IMR-90 (cell line): ENCODE measurements at regions not wholly inside any gene's neighbourhood (a gene's known extent, or its start where the extent isn't known, plus 50 kb on each side); places are given as distances from the start of the nearest gene placed in this dataset.

ENCODE experiments used
- ATAC-seq: fragments of 200-7000 bp; cut with Tn5 transposase; 2 replicates; pipeline ENCODE4 v1.9.1; 2020; ENCODE audit warnings: low read depth, mild to moderate bottlenecking, moderate library complexity
- BruUV-seq: library from RNA; stranded (reverse); fragments of 400-500 nt; replicated peaks from 2 replicates; lab custom pipeline; 2021; lab: Mats Ljungman, UMichigan
- CTCF ChIA-PET: fragments of 300-600 bp; formaldehyde crosslinking; extraction: SDS; loops from one replicate; lab custom pipeline; 2021; ENCODE audit warnings: antibody characterized with exemption; lab: Yijun Ruan, JAX
- POLR2A ChIA-PET: fragments of 300-600 bp; sonication (Branson Sonifier 250); formaldehyde crosslinking; loops from one replicate; lab custom pipeline; 2022; ENCODE audit warnings: antibody characterized with exemption; ENCODE audit not compliant: unreplicated experiment; lab: Charles Lee
- DNase-seq: peaks from one replicate; pipeline ENCODE4 v3.0.0; 2013
- H2AFZ ChIP-seq: replicated peaks from 2 replicates; pipeline ENCODE3; 2013; ENCODE audit warnings: low read length, mild to moderate bottlenecking; ENCODE audit not compliant: poor library complexity
- H2AK5ac ChIP-seq: 2 replicates; pipeline ENCODE4 v1.6.1; 2013; ENCODE audit warnings: low read depth, low read length, inconsistent platforms
- H2AK9ac ChIP-seq: replicated peaks from 2 replicates; pipeline ENCODE3; 2013; ENCODE audit warnings: mild to moderate bottlenecking, low read depth, low read length, moderate library complexity; ENCODE audit not compliant: poor library complexity
- H2BK120ac ChIP-seq: 2 replicates; pipeline ENCODE4 v1.6.1; 2013; ENCODE audit warnings: low read depth, low read length, inconsistent platforms
- H2BK15ac ChIP-seq: 3 replicates; pipeline ENCODE4 v1.6.1; 2013; ENCODE audit warnings: low read depth, low read length, inconsistent platforms
- H2BK20ac ChIP-seq: 2 replicates; pipeline ENCODE4 v1.6.1; 2013; ENCODE audit warnings: low read depth, mild to moderate bottlenecking, inconsistent platforms, low read length, moderate library complexity
- H2BK5ac ChIP-seq: 2 replicates; pipeline ENCODE4 v1.6.1; 2013; ENCODE audit warnings: mild to moderate bottlenecking, low read depth, low read length, inconsistent platforms; ENCODE audit not compliant: poor library complexity, severe bottlenecking
- H3K14ac ChIP-seq: replicated peaks from 2 replicates; pipeline ENCODE4 v1.6.1; 2013; ENCODE audit warnings: low read depth, low read length, inconsistent platforms
- H3K18ac ChIP-seq: 2 replicates; pipeline ENCODE4 v1.6.1; 2013; ENCODE audit warnings: low read depth, low read length, control low read depth
- H3K23ac ChIP-seq: 2 replicates; pipeline ENCODE4 v1.6.1; 2013; ENCODE audit warnings: low read depth, low read length, inconsistent platforms
- H3K27ac ChIP-seq: 2 replicates; pipeline ENCODE4 v1.5.1; 2013; ENCODE audit warnings: mild to moderate bottlenecking, control low read depth, low read length; ENCODE audit not compliant: insufficient read depth
- H3K27me3 ChIP-seq: 2 replicates; pipeline ENCODE4 v1.6.1; 2013; ENCODE audit warnings: low read length; ENCODE audit not compliant: control insufficient read depth, insufficient read depth
- H3K36me3 ChIP-seq: 2 replicates; pipeline ENCODE4 v1.6.1; 2013; ENCODE audit warnings: low read length, mixed read lengths; ENCODE audit not compliant: control insufficient read depth, insufficient read depth
- H3K4ac ChIP-seq: 2 replicates; pipeline ENCODE4 v1.6.1; 2013; ENCODE audit warnings: low read depth, low read length, inconsistent platforms
- H3K4me1 ChIP-seq: 2 replicates; pipeline ENCODE4 v1.6.1; 2013; ENCODE audit warnings: low read length, mixed read lengths; ENCODE audit not compliant: control insufficient read depth, insufficient read depth
- H3K4me2 ChIP-seq: 2 replicates; pipeline ENCODE4 v1.6.1; 2013; ENCODE audit warnings: low read depth, mild to moderate bottlenecking, control low read depth, low read length, moderate library complexity
- H3K4me3 ChIP-seq: 2 replicates; pipeline ENCODE4 v1.5.1; 2013; ENCODE audit warnings: low read depth, mild to moderate bottlenecking, control low read depth, low read length, moderate library complexity; ENCODE audit not compliant: insufficient read depth
- H3K56ac ChIP-seq: 2 replicates; pipeline ENCODE4 v1.6.1; 2013; ENCODE audit warnings: low read length, inconsistent platforms; ENCODE audit not compliant: insufficient read depth; ENCODE audit errors: extremely low read depth
- H3K79me1 ChIP-seq, 2 experiments: 2 replicates each; pipeline ENCODE4 v1.6.1; 2013; ENCODE audit warnings: low read length in 2 of 2, inconsistent platforms in 1 of 2, low read depth in 1 of 2
- H3K9ac ChIP-seq: 2 replicates; pipeline ENCODE4 v1.6.1; 2013; ENCODE audit warnings: low read depth, low read length, control low read depth
- H3K9me1 ChIP-seq: 2 replicates; pipeline ENCODE4 v1.6.1; 2013; ENCODE audit warnings: low read length, inconsistent platforms; ENCODE audit not compliant: insufficient read depth
- H3K9me3 ChIP-seq: 2 replicates; pipeline ENCODE4 v1.6.1; 2013; ENCODE audit warnings: low read length; ENCODE audit not compliant: control insufficient read depth, insufficient read depth
- H4K20me1 ChIP-seq: 2 replicates; pipeline ENCODE4 v1.6.1; 2013; ENCODE audit warnings: low read length, inconsistent platforms; ENCODE audit not compliant: insufficient read depth
- H4K5ac ChIP-seq: 2 replicates; pipeline ENCODE4 v1.6.1; 2013; ENCODE audit warnings: mild to moderate bottlenecking, low read depth, low read length, control low read depth
- H4K8ac ChIP-seq, 2 experiments: 2 replicates each; pipeline ENCODE4 v1.6.1; 2013; ENCODE audit warnings: low read depth in 2 of 2, low read length in 2 of 2, control low read depth in 1 of 2, inconsistent platforms in 1 of 2
- H4K91ac ChIP-seq: 2 replicates; pipeline ENCODE4 v1.6.1; 2013; ENCODE audit warnings: low read depth, low read length, inconsistent platforms; ENCODE audit not compliant: insufficient read depth
- FOS ChIP-seq: fragments of 150-350 bp; IDR thresholded peaks from 2 replicates; pipeline ENCODE4 v1.6.1; 2016; ENCODE audit warnings: low read depth, low read length
- MXI1 ChIP-seq: IDR thresholded peaks from 2 replicates; pipeline ENCODE4 v1.6.1; 2012; ENCODE audit warnings: low read depth, mild to moderate bottlenecking, low read length, moderate library complexity, borderline replicate concordance
- NFE2L2 ChIP-seq: fragments of 150-350 bp; IDR thresholded peaks from 2 replicates; pipeline ENCODE4 v1.6.1; 2016; ENCODE audit warnings: low read depth, mild to moderate bottlenecking, low read length
- POLR2A ChIP-seq: IDR thresholded peaks from 2 replicates; pipeline ENCODE4 v1.6.1; 2012; ENCODE audit warnings: mild to moderate bottlenecking, low read depth, low read length
- RCOR1 ChIP-seq: IDR thresholded peaks from 2 replicates; pipeline ENCODE4 v1.6.1; 2012; ENCODE audit warnings: mild to moderate bottlenecking, low read length, improper control_type of control experiment; ENCODE audit not compliant: insufficient replicate concordance
- RFX5 ChIP-seq: IDR thresholded peaks from 2 replicates; pipeline ENCODE4 v1.8.0; 2012; ENCODE audit warnings: low read depth, mild to moderate bottlenecking, low read length, moderate library complexity
- dilution Hi-C: fragments of 300-500 bp; cut with HindIII; formaldehyde crosslinking; loops from one replicate; pipeline ENCODE4 v1.14.3; 2018; ENCODE audit warnings: low sequenced_read_pairs; ENCODE audit not compliant: unreplicated experiment
- in situ Hi-C: fragments of 300-500 bp; cut with MboI; formaldehyde crosslinking; loops from 3 replicates; pipeline ENCODE4 v1.14.3; 2019; ENCODE audit warnings: low sequenced_read_pairs, inconsistent platforms, mixed read lengths
- intact Hi-C: fragments of 100-400 bp; cut with micrococcal nuclease; formaldehyde crosslinking; loops from 2 replicates; pipeline ENCODE4 v1.10.0; 2022
- TF ChIP-seq, protein P1 (sequence below): fragments of 150-350 bp; IDR thresholded peaks from 2 replicates; pipeline ENCODE4 v1.6.1; 2017; ENCODE audit warnings: mild to moderate bottlenecking, antibody characterized with exemption, low read length, low read depth
- TF ChIP-seq, protein P2 (sequence below): fragments of 150-350 bp; IDR thresholded peaks from 2 replicates; pipeline ENCODE4 v1.6.1; 2016; ENCODE audit warnings: low read depth, mild to moderate bottlenecking, low read length, moderate library complexity, borderline replicate concordance

GRCh38 chr7:12814828-12815227 lies 127.4 kb downstream of the ARL4A start:
- H3K9me3 ChIP-seq = no peaks in the 10 kb centered on the region
- H3K23ac ChIP-seq = no peak overlapping the region
- BruUV-seq = no TSS peak
- POLR2A ChIA-PET = no interaction called here
- no peak overlapping the region for H2AFZ ChIP-seq
- dilution Hi-C loops (no loop called here), in situ Hi-C loops (no loop called here), intact Hi-C loops (no loop called here)
- H3K18ac ChIP-seq = no peak overlapping the region
- no peak overlapping the region for H3K4ac ChIP-seq
- H4K20me1 ChIP-seq = no peaks in the 10 kb centered on the region
- no peak overlapping the region for H2BK15ac ChIP-seq
- no peak overlapping the region for H3K9ac ChIP-seq
- H3K4me1 ChIP-seq = no peaks in the 10 kb centered on the region
- no peak overlapping the region for H2BK5ac ChIP-seq
- H4K8ac ChIP-seq = no peak overlapping the region
- CTCF ChIA-PET = interaction anchor here (1.2 kb wide), 1 partner anchor 10 kb away, joined by 6 read pairs; no protein-coding TSS in a partner anchor
- ATAC-seq (no peak), DNase-seq (no peak)
- H3K4me3 ChIP-seq = no peak overlapping the region
- no peaks in the 10 kb centered on the region for H3K27me3 ChIP-seq
- H3K56ac ChIP-seq = no peak overlapping the region
- no peaks in the 10 kb centered on the region for H3K9me1 ChIP-seq
- no peak overlapping the region for H3K27ac ChIP-seq
- H3K36me3 ChIP-seq = no peaks in the 10 kb centered on the region
- no peak overlapping the region for H3K4me2 ChIP-seq
- H2BK20ac ChIP-seq = no peak overlapping the region
- no peak overlapping the region for H2AK9ac ChIP-seq
- H4K5ac ChIP-seq = no peak overlapping the region
- H3K79me1 ChIP-seq = no peaks in the 10 kb centered on the region
- no peak overlapping the region for H4K91ac ChIP-seq
- TF ChIP-seq POLR2A = no peak
- no peak for TF ChIP-seq FOS
- no peak for TF ChIP-seq RFX5
- TF ChIP-seq, protein P1, sequence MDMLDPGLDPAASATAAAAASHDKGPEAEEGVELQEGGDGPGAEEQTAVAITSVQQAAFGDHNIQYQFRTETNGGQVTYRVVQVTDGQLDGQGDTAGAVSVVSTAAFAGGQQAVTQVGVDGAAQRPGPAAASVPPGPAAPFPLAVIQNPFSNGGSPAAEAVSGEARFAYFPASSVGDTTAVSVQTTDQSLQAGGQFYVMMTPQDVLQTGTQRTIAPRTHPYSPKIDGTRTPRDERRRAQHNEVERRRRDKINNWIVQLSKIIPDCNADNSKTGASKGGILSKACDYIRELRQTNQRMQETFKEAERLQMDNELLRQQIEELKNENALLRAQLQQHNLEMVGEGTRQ = no peak
- no peak for TF ChIP-seq RCOR1
- no peak for TF ChIP-seq MXI1
- TF ChIP-seq NFE2L2 = no peak
- TF ChIP-seq, protein P2, sequence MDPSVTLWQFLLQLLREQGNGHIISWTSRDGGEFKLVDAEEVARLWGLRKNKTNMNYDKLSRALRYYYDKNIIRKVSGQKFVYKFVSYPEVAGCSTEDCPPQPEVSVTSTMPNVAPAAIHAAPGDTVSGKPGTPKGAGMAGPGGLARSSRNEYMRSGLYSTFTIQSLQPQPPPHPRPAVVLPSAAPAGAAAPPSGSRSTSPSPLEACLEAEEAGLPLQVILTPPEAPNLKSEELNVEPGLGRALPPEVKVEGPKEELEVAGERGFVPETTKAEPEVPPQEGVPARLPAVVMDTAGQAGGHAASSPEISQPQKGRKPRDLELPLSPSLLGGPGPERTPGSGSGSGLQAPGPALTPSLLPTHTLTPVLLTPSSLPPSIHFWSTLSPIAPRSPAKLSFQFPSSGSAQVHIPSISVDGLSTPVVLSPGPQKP = no peak
- no peak overlapping the region for H3K14ac ChIP-seq
- H2BK120ac ChIP-seq = no peak overlapping the region
- H2AK5ac ChIP-seq = no peak overlapping the region
